HG02759 (cell line): ENCODE measurements at regions not wholly inside any gene's neighbourhood (a gene's known extent, or its start where the extent isn't known, plus 50 kb on each side); places are given as distances from the start of the nearest gene placed in this dataset.

Experiments used
- ATAC-seq: cut with Tn5 transposase; IDR thresholded peaks from one replicate; pipeline ENCODE4 v1.9.1; 2021; ENCODE audit warnings: mild to moderate bottlenecking, moderate library complexity; ENCODE audit not compliant: unreplicated experiment

GRCh38 chr10:112004075-112004474 is 179.5 kb downstream of the GPAM start:
- no peak for ATAC-seq

- no peak for ATAC-seq
These were observed 178.5 kb downstream of the GPAM start for GRCh38 chr10:112005044-112005443.

- ATAC-seq, result no peak
These were observed 177.2 kb downstream of the GPAM start for GRCh38 chr10:112006407-112006806.

- ATAC-seq, result no peak
These were observed 176.7 kb downstream of the GPAM start for GRCh38 chr10:112006831-112007230.

GRCh38 chr10:112022196-112022595 is 161.4 kb downstream of the GPAM start:
- ATAC-seq, result no peak

GRCh38 chr10:112024079-112024478 is 159.5 kb downstream of the GPAM start:
- ATAC-seq, result no peak

GRCh38 chr10:112025228-112025627 is 158.3 kb downstream of the GPAM start:
- ATAC-seq, result no peak

- no peak for ATAC-seq
These were observed 157.1 kb downstream of the GPAM start for GRCh38 chr10:112026438-112026837.

GRCh38 chr10:112027731-112028280 is 155.8 kb downstream of the GPAM start:
- ATAC-seq, result no peak

GRCh38 chr10:112030431-112030830 is 153.1 kb downstream of the GPAM start:
- no peak for ATAC-seq

- ATAC-seq, result no peak
These were observed 143.7 kb downstream of the GPAM start for GRCh38 chr10:112039823-112040222.

- ATAC-seq, result no peak
These were observed 142.9 kb downstream of the GPAM start for GRCh38 chr10:112040696-112041095.

GRCh38 chr10:112045938-112046337 is 137.6 kb downstream of the GPAM start:
- ATAC-seq, result no peak

GRCh38 chr10:112047674-112048073 is 135.9 kb downstream of the GPAM start:
- ATAC-seq, result no peak

- ATAC-seq, result no peak
These were observed 131.4 kb downstream of the GPAM start for GRCh38 chr10:112052166-112052565.

- no peak for ATAC-seq
These were observed 129.7 kb downstream of the GPAM start for GRCh38 chr10:112053895-112054294.

GRCh38 chr10:112054516-112054915 is 129.0 kb downstream of the GPAM start:
- no peak for ATAC-seq

- ATAC-seq, result no peak
These were observed 126.5 kb downstream of the GPAM start for GRCh38 chr10:112057072-112057471.

- no peak for ATAC-seq
These were observed 124.3 kb downstream of the GPAM start for GRCh38 chr10:112059220-112059619.

GRCh38 chr10:112071596-112072133 is 111.9 kb downstream of the GPAM start:
- no peak for ATAC-seq

- no peak for ATAC-seq
These were observed 105.6 kb downstream of the GPAM start for GRCh38 chr10:112078003-112078402.

GRCh38 chr10:112080231-112080630 is 103.3 kb downstream of the GPAM start:
- ATAC-seq, result no peak

GRCh38 chr10:112082120-112082519 is 101.4 kb downstream of the GPAM start:
- ATAC-seq, result no peak
